ENCODE measurements at regions not wholly inside any gene's neighbourhood (a gene's known extent, or its start where the extent isn't known, plus 50 kb on each side); places are given as distances from the start of the nearest gene placed in this dataset.

GRCh38 chr5:6029811-6030271, 348.5 kb downstream of the MED10 start:
- 62% methylated on average over 7 of the region's 7 CpGs for WGBS
- H3K4me3 ChIP-seq (ENCODE audit: low read length), result no peak overlapping the region
- no peaks in the 10 kb centered on the region for H3K4me1 ChIP-seq (ENCODE audit: control insufficient read depth, insufficient read depth, low read length)
- peaks cover 4% of the 10 kb centered on the region for H3K9me3 ChIP-seq (ENCODE audit: control insufficient read depth, low read length)
- no peak overlapping the region for H3K27ac ChIP-seq (ENCODE audit: low read length)
- no peaks in the 10 kb centered on the region for H3K27me3 ChIP-seq (ENCODE audit: control insufficient read depth, insufficient read depth)
- ATAC-seq (no peak), DNase-seq (no peak)
- intact Hi-C loops (cut with DNase I), result no loop called here

GRCh38 chr5:6026766-6027406, 351.5 kb downstream of the MED10 start:
- intact Hi-C loops (cut with DNase I), result no loop called here
- WGBS, result 53% methylated on average over 5 of the region's 5 CpGs
- Histone ChIP-seq H3K9me3 (ENCODE audit: control insufficient read depth, low read length) (peaks cover under 1% of the 10 kb centered on the region), H3K27me3 (ENCODE audit: control insufficient read depth, insufficient read depth) (no peaks in the 10 kb centered on the region), H3K4me3 (ENCODE audit: low read length) (no peak overlapping the region), H3K27ac (ENCODE audit: low read length) (no peak overlapping the region), H3K4me1 (ENCODE audit: control insufficient read depth, insufficient read depth, low read length) (no peaks in the 10 kb centered on the region)
- DNase-seq (no peak), ATAC-seq (no peak)

GRCh38 chr5:6019612-6020011, 358.7 kb downstream of the MED10 start:
- ATAC-seq (no peak), DNase-seq (no peak)
- Histone ChIP-seq H3K4me1 (ENCODE audit: control insufficient read depth, insufficient read depth, low read length) (no peaks in the 10 kb centered on the region), H3K4me3 (ENCODE audit: low read length) (no peak overlapping the region), H3K27ac (ENCODE audit: low read length) (no peak overlapping the region), H3K9me3 (ENCODE audit: control insufficient read depth, low read length) (peaks cover 2% of the 10 kb centered on the region), H3K27me3 (ENCODE audit: control insufficient read depth, insufficient read depth) (no peaks in the 10 kb centered on the region)
- intact Hi-C loops (cut with DNase I), result no loop called here
- WGBS, result 42% methylated on average over 4 of the region's 4 CpGs

- 67% methylated on average over 2 of the region's 2 CpGs for WGBS
- Histone ChIP-seq H3K27ac (ENCODE audit: low read length) (no peak overlapping the region), H3K4me1 (ENCODE audit: control insufficient read depth, insufficient read depth, low read length) (no peaks in the 10 kb centered on the region), H3K4me3 (ENCODE audit: low read length) (no peak overlapping the region), H3K9me3 (ENCODE audit: control insufficient read depth, low read length) (peaks cover 2% of the 10 kb centered on the region), H3K27me3 (ENCODE audit: control insufficient read depth, insufficient read depth) (no peaks in the 10 kb centered on the region)
- intact Hi-C loops (cut with DNase I), result no loop called here
- DNase-seq (no peak), ATAC-seq (no peak)
These were observed 364.8 kb downstream of the MED10 start for GRCh38 chr5:6013506-6013905.

GRCh38 chr5:6011199-6011598, 367.1 kb downstream of the MED10 start:
- no peak for ATAC-seq
- DNase-seq, result no peak
- H3K4me3 ChIP-seq (ENCODE audit: low read length), result no peak overlapping the region
- no peaks in the 10 kb centered on the region for H3K4me1 ChIP-seq (ENCODE audit: control insufficient read depth, insufficient read depth, low read length)
- whole genome bisulfite sequencing, result 50% methylated on average over 1 of the region's 1 CpG
- no peaks in the 10 kb centered on the region for H3K27me3 ChIP-seq (ENCODE audit: control insufficient read depth, insufficient read depth)
- no peak overlapping the region for H3K27ac ChIP-seq (ENCODE audit: low read length)
- H3K9me3 ChIP-seq (ENCODE audit: control insufficient read depth, low read length), result peaks cover 2% of the 10 kb centered on the region
- intact Hi-C loops (cut with DNase I), result no loop called here

GRCh38 chr5:6006838-6007314, 371.5 kb downstream of the MED10 start:
- 65% methylated on average over 9 of the region's 9 CpGs for WGBS

GRCh38 chr5:6003040-6003825, 375.1 kb downstream of the MED10 start:
- 76% methylated on average over 11 of the region's 11 CpGs for WGBS
- no peak for DNase-seq
- Histone ChIP-seq H3K4me3 (ENCODE audit: low read length) (no peak overlapping the region), H3K9me3 (ENCODE audit: control insufficient read depth, low read length) (no peaks in the 10 kb centered on the region), H3K27ac (ENCODE audit: low read length) (no peak overlapping the region), H3K4me1 (ENCODE audit: control insufficient read depth, insufficient read depth, low read length) (no peaks in the 10 kb centered on the region), H3K27me3 (ENCODE audit: control insufficient read depth, insufficient read depth) (no peaks in the 10 kb centered on the region)
- no peak for ATAC-seq
- intact Hi-C loops (cut with DNase I), result no loop called here

More at GRCh38 chr5:6006838-6007314, 371.5 kb downstream of the MED10 start:
- Histone ChIP-seq H3K27me3 (ENCODE audit: control insufficient read depth, insufficient read depth) (no peaks in the 10 kb centered on the region), H3K9me3 (ENCODE audit: control insufficient read depth, low read length) (no peaks in the 10 kb centered on the region), H3K4me1 (ENCODE audit: control insufficient read depth, insufficient read depth, low read length) (no peaks in the 10 kb centered on the region), H3K27ac (ENCODE audit: low read length) (no peak overlapping the region), H3K4me3 (ENCODE audit: low read length) (no peak overlapping the region)
- DNase-seq, result no peak
- intact Hi-C loops (cut with DNase I), result no loop called here
- ATAC-seq, result no peak

- DNase-seq, result no peak
- WGBS, result 46% methylated on average over 6 of the region's 6 CpGs
- ATAC-seq, result no peak
These were observed 377.5 kb downstream of the MED10 start for GRCh38 chr5:6000867-6001266.

GRCh38 chr5:5995819-5996218, 382.5 kb downstream of the MED10 start:
- H3K4me3 ChIP-seq (ENCODE audit: low read length), result no peak overlapping the region
- peaks cover 5% of the 10 kb centered on the region for H3K9me3 ChIP-seq (ENCODE audit: control insufficient read depth, low read length)
- DNase-seq, result no peak
- no peaks in the 10 kb centered on the region for H3K27me3 ChIP-seq (ENCODE audit: control insufficient read depth, insufficient read depth)
- ATAC-seq, result no peak
- H3K4me1 ChIP-seq (ENCODE audit: control insufficient read depth, insufficient read depth, low read length), result no peaks in the 10 kb centered on the region
- H3K27ac ChIP-seq (ENCODE audit: low read length), result no peak overlapping the region
- intact Hi-C loops (cut with DNase I), result no loop called here

More at GRCh38 chr5:6000867-6001266, 377.5 kb downstream of the MED10 start:
- Histone ChIP-seq H3K4me1 (ENCODE audit: control insufficient read depth, insufficient read depth, low read length) (no peaks in the 10 kb centered on the region), H3K4me3 (ENCODE audit: low read length) (no peak overlapping the region), H3K9me3 (ENCODE audit: control insufficient read depth, low read length) (peaks cover 2% of the 10 kb centered on the region), H3K27ac (ENCODE audit: low read length) (no peak overlapping the region), H3K27me3 (ENCODE audit: control insufficient read depth, insufficient read depth) (no peaks in the 10 kb centered on the region)
- intact Hi-C loops (cut with DNase I), result no loop called here

- 76% methylated on average over 5 of the region's 5 CpGs for WGBS
- DNase-seq (no peak), ATAC-seq (no peak)
- Histone ChIP-seq H3K27ac (ENCODE audit: low read length) (no peak overlapping the region), H3K27me3 (ENCODE audit: control insufficient read depth, insufficient read depth) (no peaks in the 10 kb centered on the region), H3K4me3 (ENCODE audit: low read length) (no peak overlapping the region), H3K4me1 (ENCODE audit: control insufficient read depth, insufficient read depth, low read length) (no peaks in the 10 kb centered on the region), H3K9me3 (ENCODE audit: control insufficient read depth, low read length) (peaks cover 6% of the 10 kb centered on the region)
- intact Hi-C loops (cut with DNase I), result no loop called here
These were observed 391.7 kb downstream of the MED10 start for GRCh38 chr5:5986492-5987178.

- Histone ChIP-seq H3K27me3 (ENCODE audit: control insufficient read depth, insufficient read depth) (no peaks in the 10 kb centered on the region), H3K4me1 (ENCODE audit: control insufficient read depth, insufficient read depth, low read length) (no peaks in the 10 kb centered on the region), H3K27ac (ENCODE audit: low read length) (no peak overlapping the region), H3K4me3 (ENCODE audit: low read length) (no peak overlapping the region), H3K9me3 (ENCODE audit: control insufficient read depth, low read length) (peaks cover 2% of the 10 kb centered on the region)
- no peak for DNase-seq
- no peak for ATAC-seq
- 93% methylated on average over 2 of the region's 2 CpGs for WGBS
- intact Hi-C loops (cut with DNase I), result no loop called here
These were observed 393.0 kb downstream of the MED10 start for GRCh38 chr5:5985332-5985731.
